ENCODE measurements at regions not wholly inside any gene's neighbourhood (a gene's known extent, or its start where the extent isn't known, plus 50 kb on each side); places are given as distances from the start of the nearest gene placed in this dataset.

- no peak for TF ChIP-seq CTCF (IDR thresholded peaks at IDR 0.05)
- H3K4me3 ChIP-seq (replicated peaks in 1 of 3; ENCODE audit: low read depth in 2 of 3, low read length in 3 of 3), result no peak overlapping the region
- H3K9me3 ChIP-seq (replicated peaks in 1 of 2; ENCODE audit: control insufficient read depth in 1 of 2, insufficient read depth in 1 of 2, low read length in 2 of 2), result no peaks in the 10 kb centered on the region
- Mint-ChIP-seq H3K27me3 (ENCODE audit: low read depth in 3 of 3) (peaks cover 0 to 4% (median 2%) of the 10 kb centered on the region in 3 donors), H3K4me3 (no peak overlapping the region), H3K4me1 (no peaks in the 10 kb centered on the region), H3K27ac (peak overlapping the region in 1 of 7 donors; percentile 62), H3K36me3 (no peaks in the 10 kb centered on the region), H3K9me3 (peaks cover 0 to 6% (median under 1%) of the 10 kb centered on the region in 7 donors)
- WGBS (ENCODE audit: insufficient coverage), result 82% methylated on average over 6 of the region's 6 CpGs
- DNase-seq, result no peak
- H3K9ac ChIP-seq (ENCODE audit: insufficient read depth, low read length, poor library complexity, severe bottlenecking), result no peak overlapping the region
- H4K20me1 ChIP-seq (ENCODE audit: insufficient read depth, low read length), result no peaks in the 10 kb centered on the region
- H3K4me2 ChIP-seq (replicated peaks; ENCODE audit: extremely low read depth, low read length, poor library complexity, severe bottlenecking), result no peak overlapping the region
- intact Hi-C loops (cut with micrococcal nuclease), result no loop called here
- no peaks in the 10 kb centered on the region for H3K36me3 ChIP-seq (replicated peaks in 1 of 2; ENCODE audit: control insufficient read depth in 1 of 2, insufficient read depth in 2 of 2, low read length in 2 of 2)
- H3K4me1 ChIP-seq (ENCODE audit: control insufficient read depth in 1 of 2, insufficient read depth in 2 of 2, low read length in 2 of 2), result no peaks in the 10 kb centered on the region
- no peaks in the 10 kb centered on the region for H3K27me3 ChIP-seq (ENCODE audit: control insufficient read depth in 2 of 2, insufficient read depth in 2 of 2, low read length in 2 of 2)
- no peaks in the 10 kb centered on the region for H3K79me2 ChIP-seq (ENCODE audit: insufficient read depth, low read length)
- H2AFZ ChIP-seq (ENCODE audit: insufficient read depth, low read depth, low read length, poor library complexity, severe bottlenecking), result no peak overlapping the region
- H3K27ac ChIP-seq (ENCODE audit: low read depth in 1 of 2, low read length in 2 of 2), result no peak overlapping the region
Observed at GRCh38 chr10:131478377-131478989, 167.0 kb upstream of the TCERG1L start.

GRCh38 chr10:131480066-131480465, 168.5 kb upstream of the TCERG1L start:
- H3K27ac ChIP-seq (ENCODE audit: low read depth in 1 of 2, low read length in 2 of 2), result no peak overlapping the region
- H3K36me3 ChIP-seq (replicated peaks in 1 of 2; ENCODE audit: control insufficient read depth in 1 of 2, insufficient read depth in 2 of 2, low read length in 2 of 2), result no peaks in the 10 kb centered on the region
- no peaks in the 10 kb centered on the region for H3K4me1 ChIP-seq (ENCODE audit: control insufficient read depth in 1 of 2, insufficient read depth in 2 of 2, low read length in 2 of 2)
- H4K20me1 ChIP-seq (ENCODE audit: insufficient read depth, low read length), result no peaks in the 10 kb centered on the region
- peaks cover 0 to 4% (median 2%) of the 10 kb centered on the region in 3 donors for H3K27me3 Mint-ChIP-seq (ENCODE audit: low read depth in 3 of 3)
- WGBS (ENCODE audit: insufficient coverage), result no CpG with 5 or more reads among the region's 3 CpGs
- H3K4me1 Mint-ChIP-seq, result no peaks in the 10 kb centered on the region
- no peak overlapping the region for H2AFZ ChIP-seq (ENCODE audit: insufficient read depth, low read depth, low read length, poor library complexity, severe bottlenecking)
- H3K9me3 Mint-ChIP-seq, result peaks cover 0 to 11% (median 2%) of the 10 kb centered on the region in 7 donors
- H3K79me2 ChIP-seq (ENCODE audit: insufficient read depth, low read length), result no peaks in the 10 kb centered on the region
- H3K4me3 Mint-ChIP-seq, result no peak overlapping the region
- no peaks in the 10 kb centered on the region for H3K27me3 ChIP-seq (ENCODE audit: control insufficient read depth in 2 of 2, insufficient read depth in 2 of 2, low read length in 2 of 2)
- no peak for DNase-seq
- no peak overlapping the region for H3K4me3 ChIP-seq (replicated peaks in 1 of 3; ENCODE audit: low read depth in 2 of 3, low read length in 3 of 3)
- intact Hi-C loops (cut with micrococcal nuclease), result no loop called here
- no peaks in the 10 kb centered on the region for H3K36me3 Mint-ChIP-seq
- H3K27ac Mint-ChIP-seq, result no peak overlapping the region
- H3K9ac ChIP-seq (ENCODE audit: insufficient read depth, low read length, poor library complexity, severe bottlenecking), result no peak overlapping the region
- no peak overlapping the region for H3K4me2 ChIP-seq (replicated peaks; ENCODE audit: extremely low read depth, low read length, poor library complexity, severe bottlenecking)
- no peak for TF ChIP-seq CTCF (IDR thresholded peaks at IDR 0.05)
- H3K9me3 ChIP-seq (replicated peaks in 1 of 2; ENCODE audit: control insufficient read depth in 1 of 2, insufficient read depth in 1 of 2, low read length in 2 of 2), result no peaks in the 10 kb centered on the region

Measured in CD14-positive monocyte (primary cell).